ENCODE measurements at regions not wholly inside any gene's neighbourhood (a gene's known extent, or its start where the extent isn't known, plus 50 kb on each side); places are given as distances from the start of the nearest gene placed in this dataset.

- Histone ChIP-seq H3K79me2 (ENCODE audit: control insufficient read depth, insufficient read depth, low read length) (no peaks in the 10 kb centered on the region), H3K4me3 (replicated peaks in 1 of 4; ENCODE audit: control extremely low read depth in 1 of 4, insufficient read depth in 1 of 4, low read depth in 3 of 4, low read length in 4 of 4) (no peak overlapping the region), H4K20me1 (ENCODE audit: control insufficient read depth, extremely low read depth, insufficient read depth, low read length) (no peaks in the 10 kb centered on the region), H3K9ac (ENCODE audit: insufficient read depth, low read length) (no peak overlapping the region), H3K4me2 (ENCODE audit: extremely low read depth, insufficient read depth, low read length) (no peak overlapping the region), H3K4me1 (ENCODE audit: control insufficient read depth, extremely low read depth, insufficient read depth, low read length) (no peaks in the 10 kb centered on the region), H3K9me3 (ENCODE audit: control insufficient read depth, insufficient read depth, low read depth, low read length) (no peaks in the 10 kb centered on the region), H3K27me3 (ENCODE audit: control insufficient read depth, insufficient read depth, low read length) (no peaks in the 10 kb centered on the region), H3K36me3 (ENCODE audit: control insufficient read depth, insufficient read depth, low read length) (no peaks in the 10 kb centered on the region), H2AFZ (ENCODE audit: low read length) (no peak overlapping the region), H3K27ac (ENCODE audit: insufficient read depth, low read length) (no peak overlapping the region)
- TF ChIP-seq CTCF (conservative IDR thresholded peaks at IDR 0.05 in 1 of 2, IDR thresholded peaks at IDR 0.05 in 1 of 2; ENCODE audit: low read depth in 1 of 2, low read length in 2 of 2): no peak
- no peak for DNase-seq (ENCODE audit: low read depth in 2 of 2)
Observed at GRCh38 chr4:188492886-188493285, 353.6 kb downstream of the TRIML1 start.

GRCh38 chr4:188495169-188495568 is 355.9 kb downstream of the TRIML1 start:
- no peaks in the 10 kb centered on the region for H3K9me3 ChIP-seq (ENCODE audit: control insufficient read depth, insufficient read depth, low read depth, low read length)

DNA sequence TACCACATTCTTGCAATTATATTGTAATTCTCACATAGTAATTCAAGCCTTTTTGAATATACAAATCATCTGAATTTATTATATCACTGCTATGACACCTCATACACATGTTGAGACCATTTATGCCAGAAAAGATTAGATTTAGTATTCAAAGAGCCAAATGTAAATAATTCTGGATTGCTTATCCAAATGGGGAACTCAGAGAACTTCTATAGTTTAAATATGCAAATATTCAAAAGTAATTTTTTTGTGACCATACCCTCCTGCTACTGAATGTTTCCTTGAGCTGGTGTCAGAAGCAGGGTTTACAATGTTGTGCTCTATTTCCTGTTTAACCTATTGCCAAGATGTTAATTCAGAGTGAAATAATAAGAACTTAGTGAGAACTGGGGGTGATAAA is 372.2 kb downstream of the TRIML1 start:
- DNase-seq (ENCODE audit: low read depth in 2 of 2): no peak
- Histone ChIP-seq H4K20me1 (ENCODE audit: control insufficient read depth, extremely low read depth, insufficient read depth, low read length) (no peaks in the 10 kb centered on the region), H3K4me3 (replicated peaks in 1 of 4; ENCODE audit: control extremely low read depth in 1 of 4, insufficient read depth in 1 of 4, low read depth in 3 of 4, low read length in 4 of 4) (no peak overlapping the region), H3K27ac (ENCODE audit: insufficient read depth, low read length) (no peak overlapping the region), H3K9me3 (ENCODE audit: control insufficient read depth, insufficient read depth, low read depth, low read length) (no peaks in the 10 kb centered on the region), H3K4me2 (ENCODE audit: extremely low read depth, insufficient read depth, low read length) (no peak overlapping the region), H3K36me3 (ENCODE audit: control insufficient read depth, insufficient read depth, low read length) (no peaks in the 10 kb centered on the region), H3K79me2 (ENCODE audit: control insufficient read depth, insufficient read depth, low read length) (no peaks in the 10 kb centered on the region), H3K4me1 (ENCODE audit: control insufficient read depth, extremely low read depth, insufficient read depth, low read length) (no peaks in the 10 kb centered on the region), H3K27me3 (ENCODE audit: control insufficient read depth, insufficient read depth, low read length) (no peaks in the 10 kb centered on the region), H2AFZ (ENCODE audit: low read length) (no peak overlapping the region), H3K9ac (ENCODE audit: insufficient read depth, low read length) (no peak overlapping the region)
- no peak for TF ChIP-seq EZH2 (IDR thresholded peaks at IDR 0.05; ENCODE audit: low read length, missing control alignments)
- no peak for TF ChIP-seq CTCF (conservative IDR thresholded peaks at IDR 0.05 in 1 of 2, IDR thresholded peaks at IDR 0.05 in 1 of 2; ENCODE audit: low read depth in 1 of 2, low read length in 2 of 2)

More at GRCh38 chr4:188495169-188495568, 355.9 kb downstream of the TRIML1 start:
- TF ChIP-seq EZH2 (IDR thresholded peaks at IDR 0.05; ENCODE audit: low read length, missing control alignments) (no peak), CTCF (conservative IDR thresholded peaks at IDR 0.05 in 1 of 2, IDR thresholded peaks at IDR 0.05 in 1 of 2; ENCODE audit: low read depth in 1 of 2, low read length in 2 of 2) (no peak)
- Histone ChIP-seq H3K36me3 (ENCODE audit: control insufficient read depth, insufficient read depth, low read length) (no peaks in the 10 kb centered on the region), H3K4me3 (replicated peaks in 1 of 4; ENCODE audit: control extremely low read depth in 1 of 4, insufficient read depth in 1 of 4, low read depth in 3 of 4, low read length in 4 of 4) (no peak overlapping the region), H2AFZ (ENCODE audit: low read length) (no peak overlapping the region), H3K4me2 (ENCODE audit: extremely low read depth, insufficient read depth, low read length) (no peak overlapping the region), H3K27ac (ENCODE audit: insufficient read depth, low read length) (no peak overlapping the region), H4K20me1 (ENCODE audit: control insufficient read depth, extremely low read depth, insufficient read depth, low read length) (no peaks in the 10 kb centered on the region), H3K27me3 (ENCODE audit: control insufficient read depth, insufficient read depth, low read length) (no peaks in the 10 kb centered on the region), H3K4me1 (ENCODE audit: control insufficient read depth, extremely low read depth, insufficient read depth, low read length) (no peaks in the 10 kb centered on the region), H3K79me2 (ENCODE audit: control insufficient read depth, insufficient read depth, low read length) (no peaks in the 10 kb centered on the region), H3K9ac (ENCODE audit: insufficient read depth, low read length) (no peak overlapping the region)
- no peak for DNase-seq (ENCODE audit: low read depth in 2 of 2)

All from fibroblast of lung (primary cell).